IMR-90 (cell line): ENCODE measurements at regions not wholly inside any gene's neighbourhood (a gene's known extent, or its start where the extent isn't known, plus 50 kb on each side); places are given as distances from the start of the nearest gene placed in this dataset.
"Not testable (repeated sequence)": the region's sequence is repeated elsewhere in the genome, so short reads cannot be mapped to it uniquely, and the experiment has no call there.

ENCODE experiments used
- ATAC-seq: fragments of 200-7000 bp; cut with Tn5 transposase; 2 replicates; pipeline ENCODE4 v1.9.1; 2020; ENCODE audit warnings: low read depth, mild to moderate bottlenecking, moderate library complexity
- BruUV-seq: library from RNA; stranded (reverse); fragments of 400-500 nt; replicated peaks from 2 replicates; lab custom pipeline; 2021; lab: Mats Ljungman, UMichigan
- CTCF ChIA-PET: fragments of 300-600 bp; formaldehyde crosslinking; extraction: SDS; loops from one replicate; lab custom pipeline; 2021; ENCODE audit warnings: antibody characterized with exemption; lab: Yijun Ruan, JAX
- POLR2A ChIA-PET: fragments of 300-600 bp; sonication (Branson Sonifier 250); formaldehyde crosslinking; loops from one replicate; lab custom pipeline; 2022; ENCODE audit warnings: antibody characterized with exemption; ENCODE audit not compliant: unreplicated experiment; lab: Charles Lee
- DNase-seq: peaks from one replicate; pipeline ENCODE4 v3.0.0; 2013
- H2AFZ ChIP-seq: replicated peaks from 2 replicates; pipeline ENCODE3; 2013; ENCODE audit warnings: low read length, mild to moderate bottlenecking; ENCODE audit not compliant: poor library complexity
- H2AK5ac ChIP-seq: 2 replicates; pipeline ENCODE4 v1.6.1; 2013; ENCODE audit warnings: low read depth, low read length, inconsistent platforms
- H2AK9ac ChIP-seq: replicated peaks from 2 replicates; pipeline ENCODE3; 2013; ENCODE audit warnings: mild to moderate bottlenecking, low read depth, low read length, moderate library complexity; ENCODE audit not compliant: poor library complexity
- H2BK120ac ChIP-seq: 2 replicates; pipeline ENCODE4 v1.6.1; 2013; ENCODE audit warnings: low read depth, low read length, inconsistent platforms
- H2BK15ac ChIP-seq: 3 replicates; pipeline ENCODE4 v1.6.1; 2013; ENCODE audit warnings: low read depth, low read length, inconsistent platforms
- H2BK20ac ChIP-seq: 2 replicates; pipeline ENCODE4 v1.6.1; 2013; ENCODE audit warnings: low read depth, mild to moderate bottlenecking, inconsistent platforms, low read length, moderate library complexity
- H2BK5ac ChIP-seq: 2 replicates; pipeline ENCODE4 v1.6.1; 2013; ENCODE audit warnings: mild to moderate bottlenecking, low read depth, low read length, inconsistent platforms; ENCODE audit not compliant: poor library complexity, severe bottlenecking
- H3K14ac ChIP-seq: replicated peaks from 2 replicates; pipeline ENCODE4 v1.6.1; 2013; ENCODE audit warnings: low read depth, low read length, inconsistent platforms
- H3K18ac ChIP-seq: 2 replicates; pipeline ENCODE4 v1.6.1; 2013; ENCODE audit warnings: low read depth, low read length, control low read depth
- H3K23ac ChIP-seq: 2 replicates; pipeline ENCODE4 v1.6.1; 2013; ENCODE audit warnings: low read depth, low read length, inconsistent platforms
- H3K27ac ChIP-seq: 2 replicates; pipeline ENCODE4 v1.5.1; 2013; ENCODE audit warnings: mild to moderate bottlenecking, control low read depth, low read length; ENCODE audit not compliant: insufficient read depth
- H3K27me3 ChIP-seq: 2 replicates; pipeline ENCODE4 v1.6.1; 2013; ENCODE audit warnings: low read length; ENCODE audit not compliant: control insufficient read depth, insufficient read depth
- H3K36me3 ChIP-seq: 2 replicates; pipeline ENCODE4 v1.6.1; 2013; ENCODE audit warnings: low read length, mixed read lengths; ENCODE audit not compliant: control insufficient read depth, insufficient read depth
- H3K4ac ChIP-seq: 2 replicates; pipeline ENCODE4 v1.6.1; 2013; ENCODE audit warnings: low read depth, low read length, inconsistent platforms
- H3K4me1 ChIP-seq: 2 replicates; pipeline ENCODE4 v1.6.1; 2013; ENCODE audit warnings: low read length, mixed read lengths; ENCODE audit not compliant: control insufficient read depth, insufficient read depth
- H3K4me2 ChIP-seq: 2 replicates; pipeline ENCODE4 v1.6.1; 2013; ENCODE audit warnings: low read depth, mild to moderate bottlenecking, control low read depth, low read length, moderate library complexity
- H3K4me3 ChIP-seq: 2 replicates; pipeline ENCODE4 v1.5.1; 2013; ENCODE audit warnings: low read depth, mild to moderate bottlenecking, control low read depth, low read length, moderate library complexity; ENCODE audit not compliant: insufficient read depth
- H3K56ac ChIP-seq: 2 replicates; pipeline ENCODE4 v1.6.1; 2013; ENCODE audit warnings: low read length, inconsistent platforms; ENCODE audit not compliant: insufficient read depth; ENCODE audit errors: extremely low read depth
- H3K79me1 ChIP-seq, 2 experiments: 2 replicates each; pipeline ENCODE4 v1.6.1; 2013; ENCODE audit warnings: low read length in 2 of 2, inconsistent platforms in 1 of 2, low read depth in 1 of 2
- H3K9ac ChIP-seq: 2 replicates; pipeline ENCODE4 v1.6.1; 2013; ENCODE audit warnings: low read depth, low read length, control low read depth
- H3K9me1 ChIP-seq: 2 replicates; pipeline ENCODE4 v1.6.1; 2013; ENCODE audit warnings: low read length, inconsistent platforms; ENCODE audit not compliant: insufficient read depth
- H3K9me3 ChIP-seq: 2 replicates; pipeline ENCODE4 v1.6.1; 2013; ENCODE audit warnings: low read length; ENCODE audit not compliant: control insufficient read depth, insufficient read depth
- H4K20me1 ChIP-seq: 2 replicates; pipeline ENCODE4 v1.6.1; 2013; ENCODE audit warnings: low read length, inconsistent platforms; ENCODE audit not compliant: insufficient read depth
- H4K5ac ChIP-seq: 2 replicates; pipeline ENCODE4 v1.6.1; 2013; ENCODE audit warnings: mild to moderate bottlenecking, low read depth, low read length, control low read depth
- H4K8ac ChIP-seq, 2 experiments: 2 replicates each; pipeline ENCODE4 v1.6.1; 2013; ENCODE audit warnings: low read depth in 2 of 2, low read length in 2 of 2, control low read depth in 1 of 2, inconsistent platforms in 1 of 2
- H4K91ac ChIP-seq: 2 replicates; pipeline ENCODE4 v1.6.1; 2013; ENCODE audit warnings: low read depth, low read length, inconsistent platforms; ENCODE audit not compliant: insufficient read depth
- WGBS, 2 experiments: methylation state at CpG; one replicate each; pipeline versions ENCODE4 v1.1.5 to v1.1.7; 2013; ENCODE audit warnings: missing lambda C conversion rate in 2 of 2; ENCODE audit not compliant: insufficient read length in 1 of 2; ENCODE audit errors: extremely low coverage in 2 of 2; 5-methylcytosine and 5-hydroxymethylcytosine counted together
- dilution Hi-C: fragments of 300-500 bp; cut with HindIII; formaldehyde crosslinking; loops from one replicate; pipeline ENCODE4 v1.14.3; 2018; ENCODE audit warnings: low sequenced_read_pairs; ENCODE audit not compliant: unreplicated experiment
- in situ Hi-C: fragments of 300-500 bp; cut with MboI; formaldehyde crosslinking; loops from 3 replicates; pipeline ENCODE4 v1.14.3; 2019; ENCODE audit warnings: low sequenced_read_pairs, inconsistent platforms, mixed read lengths
- intact Hi-C: fragments of 100-400 bp; cut with micrococcal nuclease; formaldehyde crosslinking; loops from 2 replicates; pipeline ENCODE4 v1.10.0; 2022

GRCh38 chr5:34205347-34205746, 162.3 kb upstream of the C1QTNF3 start:
- DNase-seq, H3K36me3 ChIP-seq, H3K23ac ChIP-seq, POLR2A ChIA-PET, H3K9me1 ChIP-seq, H3K4me1 ChIP-seq, H3K27me3 ChIP-seq, H3K9me3 ChIP-seq, H3K4ac ChIP-seq, intact Hi-C loops, CTCF ChIA-PET, H3K56ac ChIP-seq, H3K18ac ChIP-seq, dilution Hi-C loops, H2AFZ ChIP-seq, BruUV-seq, H3K4me2 ChIP-seq, ATAC-seq, H3K9ac ChIP-seq, H2AK5ac ChIP-seq, H3K27ac ChIP-seq, H4K91ac ChIP-seq, H2BK15ac ChIP-seq, H4K5ac ChIP-seq, H4K20me1 ChIP-seq, H2BK120ac ChIP-seq, H3K79me1 ChIP-seq, H4K8ac ChIP-seq, H3K14ac ChIP-seq, H2BK5ac ChIP-seq, in situ Hi-C loops, H2BK20ac ChIP-seq, H2AK9ac ChIP-seq, H3K4me3 ChIP-seq: not testable (repeated sequence)
- no CpG with 5 or more reads among the region's 1 CpG for WGBS, 2 experiments

- peak; percentile 83 for DNase-seq
- H3K23ac ChIP-seq, H3K14ac ChIP-seq, intact Hi-C loops, H4K5ac ChIP-seq, H2BK5ac ChIP-seq, H3K9me3 ChIP-seq, H2AK5ac ChIP-seq, H3K36me3 ChIP-seq, H3K27ac ChIP-seq, H4K20me1 ChIP-seq, H3K79me1 ChIP-seq, H2AK9ac ChIP-seq, H4K8ac ChIP-seq, H2BK20ac ChIP-seq, H3K9me1 ChIP-seq, H2AFZ ChIP-seq, H3K56ac ChIP-seq, H3K27me3 ChIP-seq, BruUV-seq, H3K4ac ChIP-seq, H4K91ac ChIP-seq, H3K18ac ChIP-seq, H2BK15ac ChIP-seq, CTCF ChIA-PET, H3K4me1 ChIP-seq, H3K4me3 ChIP-seq, dilution Hi-C loops, in situ Hi-C loops, H2BK120ac ChIP-seq, H3K9ac ChIP-seq, ATAC-seq, POLR2A ChIA-PET: not testable (repeated sequence)
- peak overlapping the region; percentile 40; the same call in 1 of the 2 replicates for H3K4me2 ChIP-seq
- no CpG with 5 or more reads among the region's 1 CpG for WGBS, 2 experiments
Observed at GRCh38 chr5:34217386-34217785, 174.4 kb upstream of the C1QTNF3 start.
